Right renal pelvis (tissue), 4 donors: ENCODE measurements at regions not wholly inside any gene's neighbourhood (a gene's known extent, or its start where the extent isn't known, plus 50 kb on each side); places are given as distances from the start of the nearest gene placed in this dataset.

Source experiments
- DNase-seq, 4 donors: peaks; one replicate each; pipeline ENCODE4 v3.0.0-alpha.2; 2013; ENCODE audit warnings: low read depth in 4 of 4, low spot score in 3 of 4, missing footprints in 1 of 4

DNA sequence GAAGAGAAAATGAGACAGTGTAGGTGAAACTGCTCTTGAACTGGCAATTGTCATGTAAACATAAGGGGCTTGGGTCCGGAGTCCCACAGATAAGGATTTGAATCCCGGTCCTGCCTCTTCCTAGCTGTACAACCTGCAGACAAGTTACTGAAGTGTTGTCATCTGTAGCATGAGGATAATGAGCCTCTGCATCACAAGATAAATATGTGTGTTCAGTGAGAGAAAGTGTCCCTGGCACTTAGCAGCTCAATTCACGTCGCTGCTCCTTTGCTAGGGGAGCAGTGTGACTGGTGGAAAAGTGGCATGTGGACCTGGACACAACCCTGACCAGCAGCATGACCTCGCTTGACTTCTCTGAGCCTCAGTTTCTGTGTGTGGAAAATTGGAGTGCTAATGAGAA is 73.7 kb upstream of the NECTIN1 start:
- DNase-seq: no peak

DNA sequence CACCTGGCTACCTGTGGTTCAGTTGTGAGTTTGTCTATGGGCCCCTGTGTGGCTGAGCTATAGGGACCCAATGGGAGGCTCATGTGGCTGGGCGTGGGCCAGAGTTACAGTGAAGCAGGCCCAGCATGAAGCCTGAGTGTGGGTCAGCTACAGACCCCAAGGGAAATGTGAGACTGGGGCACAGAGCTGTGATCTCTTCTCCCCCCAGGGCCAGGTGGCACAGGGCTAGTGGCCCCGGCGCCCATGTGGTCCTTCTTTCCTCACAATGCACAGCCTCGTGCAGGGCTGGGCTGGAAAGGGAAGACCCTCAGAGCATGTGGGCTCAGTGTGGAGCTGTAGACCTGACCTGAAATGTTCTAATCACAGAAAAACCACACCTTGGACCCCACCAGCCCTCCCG is 71.6 kb upstream of the NECTIN1 start:
- no peak for DNase-seq

GRCh38 chr11:119800171-119800570 is 71.2 kb upstream of the NECTIN1 start:
- no peak for DNase-seq

DNA sequence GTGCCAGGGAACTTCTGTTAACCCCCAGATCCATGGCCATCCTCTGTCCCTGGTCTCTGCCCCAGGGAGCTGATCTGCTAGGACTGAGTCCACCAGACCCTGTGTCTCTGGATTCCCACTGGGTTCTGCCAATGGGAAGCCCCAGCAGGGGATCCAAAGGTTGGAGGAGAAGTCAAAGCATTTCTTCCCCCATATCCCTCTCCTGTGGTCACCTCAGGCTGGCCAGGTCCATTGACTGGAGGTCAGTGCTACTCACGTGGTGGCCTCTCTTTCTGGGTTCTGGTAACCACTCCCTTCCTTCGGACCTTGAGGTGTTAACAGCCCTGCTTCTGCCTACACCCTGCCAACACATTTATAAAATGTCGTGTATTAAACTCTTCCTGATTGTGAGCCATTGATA is 69.7 kb upstream of the NECTIN1 start:
- no peak for DNase-seq

DNA sequence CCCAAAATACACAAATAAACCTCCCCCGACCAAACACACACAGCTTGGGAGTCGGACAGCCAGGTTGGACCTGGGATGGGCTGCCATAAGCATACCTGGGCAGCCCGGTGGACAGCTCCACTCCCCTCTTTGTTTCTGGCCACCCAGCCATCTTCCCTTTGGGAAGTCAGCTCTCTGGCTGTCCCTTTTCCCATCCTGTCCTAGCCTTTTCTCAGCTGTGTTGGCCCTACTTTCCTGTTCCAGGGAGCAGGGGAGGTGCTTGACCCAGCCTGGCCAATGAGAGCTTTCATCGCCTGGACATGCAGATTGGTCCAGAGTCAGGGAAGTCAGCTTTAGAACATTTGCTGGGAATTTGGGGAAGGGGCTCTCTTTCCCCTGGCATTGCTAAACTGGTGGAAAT is 68.7 kb upstream of the NECTIN1 start:
- DNase-seq: no peak

GRCh38 chr11:119797123-119797611 is 68.2 kb upstream of the NECTIN1 start:
- no peak for DNase-seq

DNA sequence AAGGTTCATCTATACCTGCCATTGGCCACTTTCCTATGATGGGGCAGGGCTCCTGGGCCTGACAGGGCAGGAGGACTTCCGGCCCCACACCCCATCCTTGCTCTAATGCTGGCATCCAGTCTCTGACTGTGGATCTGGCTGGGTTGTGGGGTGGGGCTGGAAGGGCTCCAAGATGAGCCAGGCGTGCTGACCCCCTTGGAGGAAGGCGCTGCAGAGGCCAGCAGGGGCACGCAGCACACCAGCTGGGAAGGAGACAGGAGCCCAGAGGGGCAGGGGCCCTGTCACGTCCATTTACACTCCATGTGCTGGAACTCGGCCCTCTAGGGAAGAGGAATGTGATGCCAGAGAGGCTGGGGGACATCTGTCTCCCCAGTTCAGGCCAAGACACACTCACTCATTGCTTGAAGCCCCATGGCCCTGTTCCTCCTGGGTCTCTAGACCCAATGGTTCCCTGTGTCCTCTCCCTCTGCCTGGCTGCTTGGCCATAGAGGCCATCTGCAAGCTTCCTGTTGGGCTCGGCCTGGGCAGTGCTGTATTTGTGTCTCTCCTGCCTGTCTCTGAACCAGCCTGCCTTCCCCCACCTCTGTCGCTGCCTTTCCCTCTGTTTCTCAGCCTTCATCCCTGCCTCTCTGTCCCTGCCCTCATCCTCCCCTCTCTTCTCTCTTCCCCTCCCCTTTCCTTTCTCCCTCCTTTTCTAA is 67.5 kb upstream of the NECTIN1 start:
- no peak for DNase-seq

DNA sequence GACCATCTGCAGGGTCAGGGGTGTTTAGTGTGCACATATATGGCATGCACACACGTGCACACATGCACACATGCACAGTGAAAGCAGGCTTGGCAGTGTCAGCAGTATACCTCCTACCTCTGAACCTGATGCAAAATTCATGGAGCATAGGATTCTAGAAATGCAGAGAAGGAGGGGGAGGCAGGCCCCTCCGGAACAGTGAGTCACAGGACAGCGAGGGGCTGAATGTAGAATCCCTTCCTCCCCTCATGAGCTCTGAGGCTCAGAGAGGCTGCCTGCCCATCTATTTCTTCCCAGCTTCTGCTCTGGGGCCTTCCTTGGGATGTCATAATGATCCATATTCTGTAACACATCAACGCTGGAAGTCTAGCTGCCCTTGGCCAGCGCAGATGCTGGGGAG is 66.7 kb upstream of the NECTIN1 start:
- DNase-seq: no peak

DNA sequence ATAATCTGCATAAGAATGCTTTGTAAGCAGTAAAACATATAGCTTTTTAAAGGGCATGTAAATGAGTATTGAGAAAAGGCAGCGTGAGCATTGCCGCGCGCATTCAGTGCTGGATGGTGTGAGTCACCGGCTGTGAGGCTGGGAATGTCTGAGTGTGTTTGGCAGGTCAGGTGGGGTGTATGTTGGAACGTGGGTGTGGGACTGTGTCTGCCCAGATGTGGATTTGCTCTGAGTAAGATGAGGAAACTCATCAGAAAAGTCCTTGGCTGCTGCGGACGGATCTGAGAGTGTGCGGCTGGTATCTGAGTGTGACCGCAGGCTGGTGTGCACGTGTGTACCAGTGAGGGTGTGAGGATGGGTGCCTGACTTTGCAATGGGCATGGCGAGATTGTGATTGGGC is 66.2 kb upstream of the NECTIN1 start:
- DNase-seq: no peak

- no peak for DNase-seq
Measured at GRCh38 chr11:119794756-119795155, 65.8 kb upstream of the NECTIN1 start.

GRCh38 chr11:119794141-119794665 is 65.2 kb upstream of the NECTIN1 start:
- DNase-seq: no peak

- no peak for DNase-seq
Measured at GRCh38 chr11:119793335-119793984, 64.5 kb upstream of the NECTIN1 start.

- DNase-seq: no peak
Measured at GRCh38 chr11:119791701-119792151, 62.7 kb upstream of the NECTIN1 start.

GRCh38 chr11:119791047-119791446 is 62.0 kb upstream of the NECTIN1 start:
- DNase-seq: no peak

DNA sequence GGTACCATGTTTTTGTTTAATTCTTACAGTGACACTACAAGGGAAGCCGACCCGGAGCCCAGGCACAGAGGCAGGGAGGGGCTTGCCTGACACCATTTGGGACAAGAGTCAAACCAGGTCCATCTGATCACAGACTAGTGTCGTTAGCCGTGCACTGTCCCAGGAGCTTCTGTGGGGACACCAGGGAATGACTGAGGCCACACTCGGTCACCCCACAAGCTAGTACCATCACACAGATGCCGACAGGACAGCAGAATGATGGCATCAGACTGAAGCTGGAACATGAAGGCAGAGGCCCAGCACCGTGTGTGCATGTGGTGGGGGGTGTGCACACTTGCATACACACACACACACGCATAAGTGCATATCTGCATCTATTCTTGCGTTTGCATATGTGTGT is 61.5 kb upstream of the NECTIN1 start:
- DNase-seq: no peak

- no peak for DNase-seq
Measured at GRCh38 chr11:119789766-119790407, 60.9 kb upstream of the NECTIN1 start.

- DNase-seq: no peak
Measured at GRCh38 chr11:119788911-119789560, 60.0 kb upstream of the NECTIN1 start.

GRCh38 chr11:119788096-119788883 is 59.3 kb upstream of the NECTIN1 start:
- DNase-seq: no peak

DNA sequence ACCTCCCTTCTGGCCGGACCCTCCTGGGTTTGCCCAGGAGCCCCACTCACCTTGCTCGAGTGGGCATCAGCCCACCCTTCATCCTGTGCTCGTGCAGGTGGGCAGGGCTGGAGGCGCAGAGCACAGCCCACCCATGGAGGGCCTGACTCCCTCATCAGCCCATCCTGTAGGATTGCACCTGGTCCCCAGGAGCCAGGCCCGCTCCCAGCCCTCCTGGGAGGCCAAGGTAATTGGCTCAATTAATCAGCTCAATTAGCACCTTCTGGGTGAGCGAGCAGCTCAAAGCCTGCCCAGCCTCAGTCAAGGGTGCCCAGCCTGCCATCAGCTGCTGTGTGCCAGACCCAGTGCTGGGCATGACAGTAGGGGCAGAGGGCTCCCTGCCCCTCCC is 58.1 kb upstream of the NECTIN1 start:
- no peak for DNase-seq

GRCh38 chr11:119786431-119787073 is 57.6 kb upstream of the NECTIN1 start:
- DNase-seq: no peak
